ENCODE measurements at regions not wholly inside any gene's neighbourhood (a gene's known extent, or its start where the extent isn't known, plus 50 kb on each side); places are given as distances from the start of the nearest gene placed in this dataset.

GRCh38 chr7:69457595-69458504 lies 140.4 kb upstream of the AUTS2 start:
- Histone ChIP-seq H3K4me1 (ENCODE audit: control insufficient read depth, low read depth, low read length) (peaks cover 4% of the 10 kb centered on the region), H3K36me3 (ENCODE audit: control insufficient read depth, insufficient read depth, low read length) (no peaks in the 10 kb centered on the region), H3K4me2 (ENCODE audit: low read length) (no peak overlapping the region), H3K4ac (ENCODE audit: low read depth, low read length) (no peak overlapping the region), H3K4me3 (ENCODE audit: low read length) (no peak overlapping the region), H3K27ac (ENCODE audit: low read depth, low read length) (peak overlapping the region; percentile 31), H3K79me1 (ENCODE audit: low read length) (no peaks in the 10 kb centered on the region), H2BK15ac (replicated peaks; ENCODE audit: low read depth) (no peak overlapping the region), H2BK120ac (ENCODE audit: low read depth, low read length) (no peak overlapping the region), H3K18ac (ENCODE audit: low read length) (no peak overlapping the region), H3K56ac (ENCODE audit: low read length) (peak overlapping the region; percentile 54), H3K27me3 (ENCODE audit: insufficient read depth, low read length, poor library complexity) (no peaks in the 10 kb centered on the region), H3K79me2 (ENCODE audit: control insufficient read depth, insufficient read depth, low read length) (no peaks in the 10 kb centered on the region), H2BK5ac (ENCODE audit: low read length) (no peak overlapping the region), H3K23ac (ENCODE audit: low read length) (no peak overlapping the region), H4K8ac (ENCODE audit: low read depth, low read length) (no peak overlapping the region), H3K9ac (ENCODE audit: low read length) (no peak overlapping the region), H4K5ac (ENCODE audit: low read length) (no peak overlapping the region), H2AK5ac (ENCODE audit: low read length) (no peak overlapping the region)
- DNase-seq = peak; percentile 67
- no CpG with 5 or more reads among the region's 9 CpGs for WGBS (ENCODE audit: extremely low coverage, insufficient coverage, low lambda C conversion rate)

GRCh38 chr7:69464035-69464434 lies 134.2 kb upstream of the AUTS2 start:
- no CpG with 5 or more reads among the region's 3 CpGs for WGBS (ENCODE audit: extremely low coverage, insufficient coverage, low lambda C conversion rate)
- Histone ChIP-seq H2BK5ac (ENCODE audit: low read length) (no peak overlapping the region), H2BK120ac (ENCODE audit: low read depth, low read length) (no peak overlapping the region), H3K23ac (ENCODE audit: low read length) (no peak overlapping the region), H3K4me1 (ENCODE audit: control insufficient read depth, low read depth, low read length) (no peaks in the 10 kb centered on the region), H3K36me3 (ENCODE audit: control insufficient read depth, insufficient read depth, low read length) (no peaks in the 10 kb centered on the region), H3K79me2 (ENCODE audit: control insufficient read depth, insufficient read depth, low read length) (no peaks in the 10 kb centered on the region), H3K4ac (ENCODE audit: low read depth, low read length) (no peak overlapping the region), H3K18ac (ENCODE audit: low read length) (no peak overlapping the region), H4K5ac (ENCODE audit: low read length) (no peak overlapping the region), H3K27ac (ENCODE audit: low read depth, low read length) (no peak overlapping the region), H2AK5ac (ENCODE audit: low read length) (no peak overlapping the region), H3K79me1 (ENCODE audit: low read length) (no peaks in the 10 kb centered on the region), H3K9ac (ENCODE audit: low read length) (no peak overlapping the region), H3K27me3 (ENCODE audit: insufficient read depth, low read length, poor library complexity) (no peaks in the 10 kb centered on the region), H2BK15ac (replicated peaks; ENCODE audit: low read depth) (no peak overlapping the region), H3K4me2 (ENCODE audit: low read length) (no peak overlapping the region), H4K8ac (ENCODE audit: low read depth, low read length) (no peak overlapping the region), H3K4me3 (ENCODE audit: low read length) (no peak overlapping the region), H3K56ac (ENCODE audit: low read length) (no peak overlapping the region)
- DNase-seq = no peak

- no peak overlapping the region for H3K56ac ChIP-seq (ENCODE audit: low read length)
- H3K4me2 ChIP-seq (ENCODE audit: low read length) = no peak overlapping the region
- no peak overlapping the region for H3K27ac ChIP-seq (ENCODE audit: low read depth, low read length)
- H2AK5ac ChIP-seq (ENCODE audit: low read length) = no peak overlapping the region
- WGBS (ENCODE audit: extremely low coverage, insufficient coverage, low lambda C conversion rate) = no CpG with 5 or more reads among the region's 1 CpG
- no peak overlapping the region for H2BK5ac ChIP-seq (ENCODE audit: low read length)
- H4K8ac ChIP-seq (ENCODE audit: low read depth, low read length) = no peak overlapping the region
- H3K18ac ChIP-seq (ENCODE audit: low read length) = no peak overlapping the region
- H3K27me3 ChIP-seq (ENCODE audit: insufficient read depth, low read length, poor library complexity) = no peaks in the 10 kb centered on the region
- H3K4me3 ChIP-seq (ENCODE audit: low read length) = no peak overlapping the region
- no peak overlapping the region for H3K9ac ChIP-seq (ENCODE audit: low read length)
- no peaks in the 10 kb centered on the region for H3K79me1 ChIP-seq (ENCODE audit: low read length)
- H2BK15ac ChIP-seq (replicated peaks; ENCODE audit: low read depth) = no peak overlapping the region
- no peak overlapping the region for H2BK120ac ChIP-seq (ENCODE audit: low read depth, low read length)
- no peaks in the 10 kb centered on the region for H3K4me1 ChIP-seq (ENCODE audit: control insufficient read depth, low read depth, low read length)
- H3K23ac ChIP-seq (ENCODE audit: low read length) = no peak overlapping the region
- no peak overlapping the region for H4K5ac ChIP-seq (ENCODE audit: low read length)
- no peaks in the 10 kb centered on the region for H3K36me3 ChIP-seq (ENCODE audit: control insufficient read depth, insufficient read depth, low read length)
- no peaks in the 10 kb centered on the region for H3K79me2 ChIP-seq (ENCODE audit: control insufficient read depth, insufficient read depth, low read length)
- H3K4ac ChIP-seq (ENCODE audit: low read depth, low read length) = no peak overlapping the region
- no peak for DNase-seq
Observed at GRCh38 chr7:69465262-69465661, 133.0 kb upstream of the AUTS2 start.

- Histone ChIP-seq H4K5ac (ENCODE audit: low read length) (no peak overlapping the region), H3K79me1 (ENCODE audit: low read length) (no peaks in the 10 kb centered on the region), H3K23ac (ENCODE audit: low read length) (no peak overlapping the region), H3K27me3 (ENCODE audit: insufficient read depth, low read length, poor library complexity) (no peaks in the 10 kb centered on the region), H3K4me1 (ENCODE audit: control insufficient read depth, low read depth, low read length) (no peaks in the 10 kb centered on the region), H3K36me3 (ENCODE audit: control insufficient read depth, insufficient read depth, low read length) (no peaks in the 10 kb centered on the region), H3K9ac (ENCODE audit: low read length) (no peak overlapping the region), H3K4ac (ENCODE audit: low read depth, low read length) (no peak overlapping the region), H3K79me2 (ENCODE audit: control insufficient read depth, insufficient read depth, low read length) (no peaks in the 10 kb centered on the region), H3K4me2 (ENCODE audit: low read length) (no peak overlapping the region), H3K56ac (ENCODE audit: low read length) (no peak overlapping the region), H2BK5ac (ENCODE audit: low read length) (no peak overlapping the region), H3K18ac (ENCODE audit: low read length) (no peak overlapping the region), H2AK5ac (ENCODE audit: low read length) (no peak overlapping the region), H2BK120ac (ENCODE audit: low read depth, low read length) (no peak overlapping the region), H4K8ac (ENCODE audit: low read depth, low read length) (no peak overlapping the region), H2BK15ac (replicated peaks; ENCODE audit: low read depth) (no peak overlapping the region), H3K27ac (ENCODE audit: low read depth, low read length) (no peak overlapping the region), H3K4me3 (ENCODE audit: low read length) (no peak overlapping the region)
- no CpG with 5 or more reads among the region's 1 CpG for WGBS (ENCODE audit: extremely low coverage, insufficient coverage, low lambda C conversion rate)
- DNase-seq = no peak
Observed at GRCh38 chr7:69467826-69468225, 130.4 kb upstream of the AUTS2 start.

GRCh38 chr7:69476416-69476815 lies 121.9 kb upstream of the AUTS2 start:
- WGBS (ENCODE audit: extremely low coverage, insufficient coverage, low lambda C conversion rate) = no CpG with 5 or more reads among the region's 5 CpGs
- Histone ChIP-seq H4K5ac (ENCODE audit: low read length) (no peak overlapping the region), H3K23ac (ENCODE audit: low read length) (no peak overlapping the region), H3K79me2 (ENCODE audit: control insufficient read depth, insufficient read depth, low read length) (no peaks in the 10 kb centered on the region), H3K18ac (ENCODE audit: low read length) (no peak overlapping the region), H3K56ac (ENCODE audit: low read length) (no peak overlapping the region), H2BK5ac (ENCODE audit: low read length) (no peak overlapping the region), H2BK15ac (replicated peaks; ENCODE audit: low read depth) (no peak overlapping the region), H3K9ac (ENCODE audit: low read length) (no peak overlapping the region), H3K4me2 (ENCODE audit: low read length) (no peak overlapping the region), H3K36me3 (ENCODE audit: control insufficient read depth, insufficient read depth, low read length) (no peaks in the 10 kb centered on the region), H3K4ac (ENCODE audit: low read depth, low read length) (no peak overlapping the region), H4K8ac (ENCODE audit: low read depth, low read length) (no peak overlapping the region), H2BK120ac (ENCODE audit: low read depth, low read length) (no peak overlapping the region), H3K27me3 (ENCODE audit: insufficient read depth, low read length, poor library complexity) (no peaks in the 10 kb centered on the region), H2AK5ac (ENCODE audit: low read length) (no peak overlapping the region), H3K79me1 (ENCODE audit: low read length) (no peaks in the 10 kb centered on the region), H3K4me1 (ENCODE audit: control insufficient read depth, low read depth, low read length) (no peaks in the 10 kb centered on the region), H3K27ac (ENCODE audit: low read depth, low read length) (no peak overlapping the region), H3K4me3 (ENCODE audit: low read length) (no peak overlapping the region)
- no peak for DNase-seq

GRCh38 chr7:69482676-69483075 lies 115.6 kb upstream of the AUTS2 start:
- H2BK5ac ChIP-seq (ENCODE audit: low read length) = no peak overlapping the region
- no peak overlapping the region for H4K5ac ChIP-seq (ENCODE audit: low read length)
- no peaks in the 10 kb centered on the region for H3K36me3 ChIP-seq (ENCODE audit: control insufficient read depth, insufficient read depth, low read length)
- no peaks in the 10 kb centered on the region for H3K79me1 ChIP-seq (ENCODE audit: low read length)
- H2AK5ac ChIP-seq (ENCODE audit: low read length) = no peak overlapping the region
- no peaks in the 10 kb centered on the region for H3K79me2 ChIP-seq (ENCODE audit: control insufficient read depth, insufficient read depth, low read length)
- H3K4me2 ChIP-seq (ENCODE audit: low read length) = no peak overlapping the region
- no peaks in the 10 kb centered on the region for H3K27me3 ChIP-seq (ENCODE audit: insufficient read depth, low read length, poor library complexity)
- H3K4me1 ChIP-seq (ENCODE audit: control insufficient read depth, low read depth, low read length) = no peaks in the 10 kb centered on the region
- H3K4ac ChIP-seq (ENCODE audit: low read depth, low read length) = no peak overlapping the region
- no peak overlapping the region for H4K8ac ChIP-seq (ENCODE audit: low read depth, low read length)
- H3K23ac ChIP-seq (ENCODE audit: low read length) = no peak overlapping the region
- no peak overlapping the region for H2BK15ac ChIP-seq (replicated peaks; ENCODE audit: low read depth)
- H3K9ac ChIP-seq (ENCODE audit: low read length) = no peak overlapping the region
- H3K56ac ChIP-seq (ENCODE audit: low read length) = no peak overlapping the region
- H3K18ac ChIP-seq (ENCODE audit: low read length) = no peak overlapping the region
- no peak overlapping the region for H3K27ac ChIP-seq (ENCODE audit: low read depth, low read length)
- H2BK120ac ChIP-seq (ENCODE audit: low read depth, low read length) = no peak overlapping the region
- no CpG with 5 or more reads among the region's 18 CpGs for WGBS (ENCODE audit: extremely low coverage, insufficient coverage, low lambda C conversion rate)
- H3K4me3 ChIP-seq (ENCODE audit: low read length) = no peak overlapping the region
- DNase-seq = no peak
